ENCODE measurements at regions not wholly inside any gene's neighbourhood (a gene's known extent, or its start where the extent isn't known, plus 50 kb on each side); places are given as distances from the start of the nearest gene placed in this dataset.
"Not testable (repeated sequence)": the region's sequence is repeated elsewhere in the genome, so short reads cannot be mapped to it uniquely, and the experiment has no call there.

DNA sequence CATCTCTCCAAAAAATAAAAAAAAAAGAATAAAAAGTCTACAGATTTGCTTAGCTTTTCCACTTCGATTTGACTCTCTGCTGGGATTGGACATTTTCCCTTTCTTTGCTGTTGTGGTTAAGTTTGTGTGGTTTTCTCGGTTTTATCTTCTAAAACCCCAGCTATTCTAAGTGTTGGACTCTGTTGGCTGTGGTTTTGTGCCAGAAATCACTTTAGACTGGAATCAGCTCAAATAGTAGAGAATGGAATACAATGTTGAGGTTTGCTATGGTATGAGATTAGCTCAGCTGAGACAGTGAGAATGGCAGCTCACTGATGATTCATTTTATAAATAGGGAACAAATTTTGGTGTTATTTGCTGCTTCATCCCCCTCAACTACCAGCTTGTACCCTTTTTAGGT, 116.0 kb downstream of the BUB3 start:
- no peak overlapping the region for H3K4me3 ChIP-seq (ENCODE audit: low read depth, low read length)
- no peak for DNase-seq (ENCODE audit: low read depth)
- TF ChIP-seq, protein P1, sequence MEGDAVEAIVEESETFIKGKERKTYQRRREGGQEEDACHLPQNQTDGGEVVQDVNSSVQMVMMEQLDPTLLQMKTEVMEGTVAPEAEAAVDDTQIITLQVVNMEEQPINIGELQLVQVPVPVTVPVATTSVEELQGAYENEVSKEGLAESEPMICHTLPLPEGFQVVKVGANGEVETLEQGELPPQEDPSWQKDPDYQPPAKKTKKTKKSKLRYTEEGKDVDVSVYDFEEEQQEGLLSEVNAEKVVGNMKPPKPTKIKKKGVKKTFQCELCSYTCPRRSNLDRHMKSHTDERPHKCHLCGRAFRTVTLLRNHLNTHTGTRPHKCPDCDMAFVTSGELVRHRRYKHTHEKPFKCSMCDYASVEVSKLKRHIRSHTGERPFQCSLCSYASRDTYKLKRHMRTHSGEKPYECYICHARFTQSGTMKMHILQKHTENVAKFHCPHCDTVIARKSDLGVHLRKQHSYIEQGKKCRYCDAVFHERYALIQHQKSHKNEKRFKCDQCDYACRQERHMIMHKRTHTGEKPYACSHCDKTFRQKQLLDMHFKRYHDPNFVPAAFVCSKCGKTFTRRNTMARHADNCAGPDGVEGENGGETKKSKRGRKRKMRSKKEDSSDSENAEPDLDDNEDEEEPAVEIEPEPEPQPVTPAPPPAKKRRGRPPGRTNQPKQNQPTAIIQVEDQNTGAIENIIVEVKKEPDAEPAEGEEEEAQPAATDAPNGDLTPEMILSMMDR (conservative IDR thresholded peaks at IDR 0.05; ENCODE audit: low read depth, low read length): no peak

DNA sequence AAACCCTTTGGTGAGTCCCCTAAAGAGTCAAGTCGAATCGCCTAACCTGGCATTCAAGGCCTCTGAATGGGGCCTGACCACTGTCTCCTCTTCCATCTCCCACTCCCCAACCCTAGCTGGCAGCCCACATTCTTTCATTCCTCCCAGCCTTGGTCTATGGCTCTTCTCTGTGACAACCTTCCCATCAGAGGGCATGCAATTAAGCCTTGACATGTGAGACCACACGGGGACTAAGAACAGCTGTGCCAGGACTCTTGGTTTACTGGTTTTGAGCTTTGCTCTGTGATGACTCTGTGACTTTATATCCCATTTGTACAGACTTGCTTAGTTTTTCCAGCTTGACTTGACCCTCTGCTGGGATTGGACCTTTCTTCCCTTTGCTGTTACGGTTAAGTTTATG, 116.6 kb downstream of the BUB3 start:
- TF ChIP-seq, protein P1 (conservative IDR thresholded peaks at IDR 0.05; ENCODE audit: low read depth, low read length): no peak
- DNase-seq (ENCODE audit: low read depth): no peak
- no peak overlapping the region for H3K4me3 ChIP-seq (ENCODE audit: low read depth, low read length)

DNA sequence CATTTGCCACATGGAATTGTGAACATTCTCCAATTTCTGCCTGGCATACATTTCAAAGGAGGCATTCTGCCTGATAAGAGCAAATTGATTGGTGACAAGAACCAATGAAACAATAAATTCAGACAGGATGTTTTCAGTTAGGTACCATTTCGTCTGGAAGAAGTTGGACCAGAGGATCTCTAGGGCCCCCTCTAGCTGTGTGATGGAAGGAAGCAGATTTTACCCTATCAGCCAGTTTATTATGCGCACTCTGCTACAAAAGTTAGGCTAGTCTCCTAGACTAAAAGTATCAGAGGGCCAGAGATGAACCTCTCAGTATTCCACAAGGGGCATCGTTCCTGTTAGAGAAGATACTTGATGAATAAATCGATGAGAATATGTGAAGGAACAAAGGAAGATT, 118.0 kb downstream of the BUB3 start:
- DNase-seq (ENCODE audit: low read depth): no peak
- TF ChIP-seq, protein P1 (conservative IDR thresholded peaks at IDR 0.05; ENCODE audit: low read depth, low read length): peak; percentile 38
- H3K4me3 ChIP-seq (ENCODE audit: low read depth, low read length): no peak overlapping the region

DNA sequence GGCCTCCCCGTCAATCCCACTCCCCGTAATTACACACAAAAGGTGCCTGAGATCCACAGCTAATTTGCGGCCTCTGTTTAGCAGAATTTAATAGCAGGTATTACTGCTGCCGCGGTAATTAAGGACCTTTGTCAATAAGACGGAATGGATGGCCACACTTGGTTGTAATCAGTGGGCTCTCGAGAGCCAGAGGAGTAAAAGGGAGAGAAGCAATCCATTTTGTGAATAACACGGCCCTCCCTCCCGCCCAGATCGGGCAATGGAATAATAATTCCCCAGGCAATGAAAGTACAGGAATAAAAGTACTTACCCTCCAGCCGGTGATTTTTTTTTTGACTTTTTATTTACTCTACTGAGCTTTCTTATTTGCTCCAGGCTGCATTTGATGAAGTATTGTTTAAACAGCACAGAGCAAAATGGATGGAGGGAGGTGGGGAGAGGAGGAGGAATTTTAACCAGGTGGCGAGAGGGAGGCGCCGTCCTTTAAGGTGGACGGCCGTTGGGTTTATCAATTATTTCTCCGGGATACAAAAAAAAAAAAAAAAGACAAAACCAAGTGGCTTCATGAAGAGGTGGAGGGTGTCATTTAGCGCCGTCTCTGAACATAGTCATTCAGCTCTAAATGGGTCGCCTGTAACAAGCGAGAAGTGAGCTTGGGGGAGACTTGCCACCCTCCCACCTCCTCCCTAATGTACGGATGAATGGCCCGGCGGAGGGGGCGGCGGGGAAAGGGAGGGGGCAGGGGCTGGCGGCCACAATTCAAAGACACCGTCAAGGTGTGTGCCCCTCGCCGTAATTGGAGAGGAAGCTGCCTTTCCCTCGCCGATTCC, 120.3 kb downstream of the BUB3 start:
- H3K4me3 ChIP-seq (ENCODE audit: low read depth, low read length): peak overlapping the region; percentile 26
- DNase-seq (ENCODE audit: low read depth): no peak
- TF ChIP-seq, protein P1 (conservative IDR thresholded peaks at IDR 0.05; ENCODE audit: low read depth, low read length): no peak

DNA sequence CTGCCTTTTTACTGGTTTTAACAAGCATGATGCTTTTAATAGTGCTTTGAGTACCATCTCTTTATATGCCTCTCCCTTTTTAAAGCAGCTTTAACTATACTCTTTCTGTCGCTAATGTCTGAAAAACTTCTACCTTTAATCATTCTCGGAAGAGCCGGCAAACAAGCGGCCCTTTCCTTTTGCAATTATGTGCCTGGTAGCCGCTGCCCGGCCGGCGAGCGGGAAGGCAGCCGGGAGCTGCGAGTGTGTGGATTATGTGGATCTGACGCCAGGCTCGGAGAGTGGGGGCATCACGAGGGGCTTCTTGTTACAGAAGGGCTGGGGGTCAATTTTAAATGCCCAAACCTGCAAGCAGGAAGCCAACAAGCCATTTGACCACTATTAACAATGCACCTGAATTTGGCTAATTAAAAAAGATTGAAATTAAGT, 120.9 kb downstream of the BUB3 start:
- H3K4me3 ChIP-seq (ENCODE audit: low read depth, low read length): peak overlapping the region; percentile 26
- DNase-seq (ENCODE audit: low read depth): no peak
- TF ChIP-seq, protein P1 (conservative IDR thresholded peaks at IDR 0.05; ENCODE audit: low read depth, low read length): no peak

DNA sequence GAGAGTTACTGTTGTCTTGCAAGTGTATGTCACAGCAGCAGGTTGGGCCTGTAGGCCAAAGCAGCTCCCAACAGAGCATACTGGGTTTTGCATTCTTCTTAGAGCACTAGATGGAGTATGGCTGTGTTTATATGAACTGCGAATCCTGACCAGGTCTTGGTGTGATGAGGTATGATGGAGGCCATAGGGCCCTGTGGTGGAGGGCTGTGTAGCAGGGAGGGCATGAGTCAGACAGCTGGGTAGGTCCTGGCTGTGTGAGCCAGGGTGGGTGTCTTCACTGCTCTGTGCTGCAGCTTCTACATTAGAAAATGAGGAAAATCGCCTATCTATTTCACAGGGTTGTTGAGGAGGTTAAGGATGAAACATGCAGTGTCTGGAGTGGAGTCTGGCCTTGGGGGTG, 124.2 kb downstream of the BUB3 start:
- DNase-seq (ENCODE audit: low read depth): no peak
- H3K4me3 ChIP-seq (ENCODE audit: low read depth, low read length): no peak overlapping the region
- TF ChIP-seq, protein P1 (conservative IDR thresholded peaks at IDR 0.05; ENCODE audit: low read depth, low read length): no peak

DNA sequence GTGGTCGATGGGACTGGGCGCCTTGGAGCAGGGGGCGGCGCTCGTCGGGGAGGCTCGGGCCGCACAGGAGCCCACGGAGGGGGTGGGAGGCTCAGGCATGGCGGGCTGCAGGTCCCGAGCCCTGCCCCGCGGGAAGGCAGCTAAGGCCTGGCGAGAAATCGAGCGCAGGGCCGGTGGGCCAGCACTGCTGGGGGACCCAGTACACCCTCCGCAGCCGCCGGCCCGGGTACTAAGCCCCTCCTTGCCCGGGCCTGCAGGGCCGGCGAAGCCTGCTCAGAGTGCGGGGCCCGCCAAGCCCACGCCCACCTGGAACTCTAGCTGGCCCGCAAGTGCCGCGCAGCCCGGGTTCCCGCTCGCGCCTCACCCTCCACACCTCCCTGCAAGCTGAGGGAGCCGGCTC, 129.2 kb downstream of the BUB3 start:
- not testable (repeated sequence) for DNase-seq (ENCODE audit: low read depth); H3K4me3 ChIP-seq (ENCODE audit: low read depth, low read length)

Measured in epithelial cell of proximal tubule (primary cell).